ENCODE measurements at regions not wholly inside any gene's neighbourhood (a gene's known extent, or its start where the extent isn't known, plus 50 kb on each side); places are given as distances from the start of the nearest gene placed in this dataset.
A peak's percentile ranks its signal among the peaks of the same experiment; 100 is the strongest.

GRCh38 chr4:4764558-4764905 lies 94.9 kb upstream of the MSX1 start:
- no peak for DNase-seq
- H3K27me3 ChIP-seq = no peaks in the 10 kb centered on the region
- no peaks in the 10 kb centered on the region for H3K4me1 ChIP-seq (ENCODE audit: insufficient read depth)
- H3K4me3 ChIP-seq = no peak overlapping the region
- intact Hi-C loops (cut with DNase I) = no loop called here
- 90 to 96% (median 95%) methylated on average over 10 of the region's 10 CpGs for WGBS, 3 donors
- no peak overlapping the region for H3K27ac ChIP-seq
- no peaks in the 10 kb centered on the region for H3K9me3 ChIP-seq
- no peak for TF ChIP-seq EP300 (IDR thresholded peaks at IDR 0.05)
- TF ChIP-seq, protein P1, sequence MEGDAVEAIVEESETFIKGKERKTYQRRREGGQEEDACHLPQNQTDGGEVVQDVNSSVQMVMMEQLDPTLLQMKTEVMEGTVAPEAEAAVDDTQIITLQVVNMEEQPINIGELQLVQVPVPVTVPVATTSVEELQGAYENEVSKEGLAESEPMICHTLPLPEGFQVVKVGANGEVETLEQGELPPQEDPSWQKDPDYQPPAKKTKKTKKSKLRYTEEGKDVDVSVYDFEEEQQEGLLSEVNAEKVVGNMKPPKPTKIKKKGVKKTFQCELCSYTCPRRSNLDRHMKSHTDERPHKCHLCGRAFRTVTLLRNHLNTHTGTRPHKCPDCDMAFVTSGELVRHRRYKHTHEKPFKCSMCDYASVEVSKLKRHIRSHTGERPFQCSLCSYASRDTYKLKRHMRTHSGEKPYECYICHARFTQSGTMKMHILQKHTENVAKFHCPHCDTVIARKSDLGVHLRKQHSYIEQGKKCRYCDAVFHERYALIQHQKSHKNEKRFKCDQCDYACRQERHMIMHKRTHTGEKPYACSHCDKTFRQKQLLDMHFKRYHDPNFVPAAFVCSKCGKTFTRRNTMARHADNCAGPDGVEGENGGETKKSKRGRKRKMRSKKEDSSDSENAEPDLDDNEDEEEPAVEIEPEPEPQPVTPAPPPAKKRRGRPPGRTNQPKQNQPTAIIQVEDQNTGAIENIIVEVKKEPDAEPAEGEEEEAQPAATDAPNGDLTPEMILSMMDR (IDR thresholded peaks at IDR 0.05) = no peak
- TF ChIP-seq POLR2A (IDR thresholded peaks at IDR 0.05) = no peak
- no peaks in the 10 kb centered on the region for H3K36me3 ChIP-seq

DNA sequence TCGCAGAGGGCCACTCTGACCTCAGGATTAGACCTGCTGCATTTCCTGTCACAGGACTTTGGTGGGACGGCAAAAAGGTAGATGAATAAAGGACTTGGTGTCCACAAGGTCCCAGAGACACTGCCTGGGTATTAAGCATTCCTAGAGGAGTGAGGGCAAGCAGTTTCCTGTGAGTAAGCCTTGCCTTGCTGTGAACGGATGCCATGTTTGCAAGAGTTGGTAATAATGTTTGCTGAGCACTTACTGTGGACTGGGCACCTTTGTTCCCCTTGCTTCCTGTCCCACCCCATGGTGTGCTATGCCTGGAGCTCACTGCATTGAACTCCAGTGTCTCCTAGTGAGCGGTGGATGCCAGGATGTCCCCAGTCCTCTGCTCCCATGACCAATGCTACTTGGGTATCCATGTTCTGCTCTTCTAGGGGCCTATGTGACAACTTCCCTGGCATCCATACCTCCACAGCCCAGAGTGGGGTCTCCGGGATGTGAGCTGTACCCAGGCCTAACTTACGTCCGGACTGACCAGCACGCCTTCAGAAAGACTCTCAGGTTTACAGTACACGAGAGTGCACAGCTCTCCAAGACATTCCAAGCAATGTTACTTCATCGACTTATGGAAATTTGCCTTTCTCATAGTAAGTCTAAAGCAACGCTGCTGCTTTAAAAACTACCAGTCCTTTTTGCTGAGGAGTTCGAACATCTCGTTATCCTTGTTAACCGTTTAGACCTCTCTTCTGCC lies 95.5 kb upstream of the MSX1 start:
- Histone ChIP-seq H3K9me3 (no peaks in the 10 kb centered on the region), H3K36me3 (no peaks in the 10 kb centered on the region), H3K27ac (no peak overlapping the region), H3K27me3 (no peaks in the 10 kb centered on the region), H3K4me1 (ENCODE audit: insufficient read depth) (no peaks in the 10 kb centered on the region), H3K4me3 (no peak overlapping the region)
- WGBS, 3 donors = 61 to 76% (median 71%) methylated on average over 14 of the region's 14 CpGs
- TF ChIP-seq POLR2A (IDR thresholded peaks at IDR 0.05) = no peak
- no peak for TF ChIP-seq EP300 (IDR thresholded peaks at IDR 0.05)
- TF ChIP-seq, protein P1 (IDR thresholded peaks at IDR 0.05) = no peak
- intact Hi-C loops (cut with DNase I) = no loop called here
- DNase-seq = no peak

DNA sequence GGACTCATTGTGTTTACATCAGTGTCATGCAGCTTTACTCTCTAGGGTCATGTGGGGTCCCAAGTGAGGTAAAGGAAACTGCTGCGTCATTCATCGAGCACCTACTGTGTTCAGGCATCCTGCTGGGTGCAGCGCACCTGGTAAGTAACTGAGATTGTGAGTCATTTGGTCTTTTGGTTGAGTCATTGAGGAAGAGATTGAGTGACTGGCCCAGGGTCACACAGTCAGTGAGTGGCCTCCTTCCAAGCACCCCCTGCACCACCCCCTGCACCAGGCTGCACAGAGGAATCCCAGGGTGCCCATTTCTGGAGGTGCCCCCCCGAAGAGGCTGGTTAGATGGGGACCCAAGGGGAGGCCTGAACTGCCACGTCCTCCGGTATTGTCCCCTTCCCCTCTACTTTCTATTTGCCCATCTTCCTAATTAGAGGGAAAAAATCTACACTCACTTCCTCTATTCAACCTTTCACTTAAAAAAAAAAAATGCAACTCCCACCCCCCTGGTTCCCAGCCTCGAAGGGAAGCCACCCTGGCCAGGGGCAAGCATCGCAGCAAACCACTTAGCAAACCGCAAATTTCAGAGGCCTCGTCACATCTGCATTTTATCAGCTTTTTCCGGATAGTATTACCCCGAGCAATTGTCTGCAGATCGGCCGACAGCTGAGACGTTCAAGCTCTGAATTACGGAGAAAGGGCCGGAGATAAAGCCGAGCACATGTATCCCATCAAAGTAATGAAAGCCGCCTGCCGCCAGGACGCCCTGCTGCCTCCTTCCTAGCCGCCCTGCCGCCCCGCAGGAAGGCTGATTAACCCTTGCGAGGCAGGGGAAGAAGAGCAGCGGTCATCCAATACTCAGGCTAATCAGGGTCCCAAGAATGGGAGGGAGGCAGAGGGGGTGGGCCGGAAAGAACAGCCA lies 96.3 kb upstream of the MSX1 start:
- peak in 2 of 5 donors; percentile 18 to 42 for DNase-seq
- Histone ChIP-seq H3K4me3 (no peak overlapping the region), H3K9me3 (no peaks in the 10 kb centered on the region), H3K36me3 (no peaks in the 10 kb centered on the region), H3K27ac (no peak overlapping the region), H3K4me1 (ENCODE audit: insufficient read depth) (no peaks in the 10 kb centered on the region), H3K27me3 (no peaks in the 10 kb centered on the region)
- intact Hi-C loops (cut with DNase I) = no loop called here
- WGBS, 3 donors = 18 to 26% (median 19%) methylated on average over 27 of the region's 27 CpGs
- no peak for TF ChIP-seq EP300 (IDR thresholded peaks at IDR 0.05)
- no peak for TF ChIP-seq POLR2A (IDR thresholded peaks at IDR 0.05)
- TF ChIP-seq, protein P1 (IDR thresholded peaks at IDR 0.05) = no peak

DNA sequence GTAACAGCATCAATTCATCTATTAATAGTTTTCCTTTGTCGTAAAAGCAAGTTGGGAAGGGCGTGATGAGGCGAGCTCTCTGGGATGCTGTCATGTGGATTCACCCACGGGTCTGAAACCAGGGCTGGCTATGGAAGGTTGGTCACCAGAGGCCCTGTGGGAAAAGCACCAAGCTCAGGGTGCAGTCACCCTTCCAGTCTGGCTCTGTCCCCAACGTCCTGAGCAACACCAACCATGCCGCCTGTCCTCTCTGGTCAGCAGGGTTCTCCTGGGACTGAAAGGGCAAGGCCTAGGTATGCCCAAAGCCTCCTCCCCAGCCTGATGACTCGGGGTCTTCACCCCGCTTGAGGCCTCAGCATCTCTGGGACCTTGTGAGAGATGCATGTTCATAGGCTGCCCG lies 97.2 kb upstream of the MSX1 start:
- Histone ChIP-seq H3K27me3 (no peaks in the 10 kb centered on the region), H3K27ac (no peak overlapping the region), H3K4me3 (no peak overlapping the region), H3K9me3 (no peaks in the 10 kb centered on the region), H3K36me3 (no peaks in the 10 kb centered on the region), H3K4me1 (ENCODE audit: insufficient read depth) (no peaks in the 10 kb centered on the region)
- TF ChIP-seq POLR2A (IDR thresholded peaks at IDR 0.05) = no peak
- TF ChIP-seq, protein P1 (IDR thresholded peaks at IDR 0.05) = no peak
- no peak for TF ChIP-seq EP300 (IDR thresholded peaks at IDR 0.05)
- intact Hi-C loops (cut with DNase I) = no loop called here
- no peak for DNase-seq
- 93 to 98% (median 96%) methylated on average over 9 of the region's 9 CpGs for WGBS, 3 donors

Measured in ovary (tissue), 7 donors.